HEK293 (cell line): ENCODE measurements at regions not wholly inside any gene's neighbourhood (a gene's known extent, or its start where the extent isn't known, plus 50 kb on each side); places are given as distances from the start of the nearest gene placed in this dataset.

Experiments used
- CTCF ChIA-PET: fragments of 350-600 bp; formaldehyde crosslinking; extraction: SDS; loops from one replicate; lab custom pipeline; 2021; ENCODE audit warnings: antibody characterized with exemption; lab: Yijun Ruan, JAX
- POLR2A ChIA-PET: fragments of 300-600 bp; formaldehyde crosslinking; extraction: SDS; loops from one replicate; lab custom pipeline; 2020; ENCODE audit warnings: antibody characterized with exemption, inconsistent platforms; lab: Yijun Ruan, JAX
- H3K27ac ChIP-seq: fragments of 200-500 bp; sonication (Bioruptor generic); 2 replicates; pipeline ENCODE4 v1.5.1; 2014; ENCODE audit warnings: low read depth, low read length, control low read depth, inconsistent platforms; ENCODE audit errors: extremely low read depth
- H3K36me3 ChIP-seq, 2 experiments: fragments of 200-500 bp in 1 of 2; sonication (Bioruptor generic) in 1 of 2; 1 replicate in 1 of 2; 2 replicates in 1 of 2; pipeline ENCODE4 v1.5.1; 2014 to 2017; ENCODE audit warnings: inconsistent platforms in 2 of 2, low read length in 2 of 2; ENCODE audit not compliant: control insufficient read depth in 2 of 2, insufficient read depth in 1 of 2
- H3K4me1 ChIP-seq: fragments of 200-500 bp; sonication (Bioruptor generic); 2 replicates; pipeline ENCODE4 v1.5.1; 2014; ENCODE audit warnings: mild to moderate bottlenecking, low read length, inconsistent platforms; ENCODE audit not compliant: control insufficient read depth, insufficient read depth
- H3K4me3 ChIP-seq: 2 replicates; pipeline ENCODE4 v1.5.1; 2011; ENCODE audit warnings: low read depth, mild to moderate bottlenecking, control low read depth, low read length, moderate library complexity
- H3K9me3 ChIP-seq: fragments of 200-500 bp; sonication (Bioruptor generic); 2 replicates; pipeline ENCODE4 v1.5.1; 2014; ENCODE audit warnings: low read depth, low read length, inconsistent platforms; ENCODE audit not compliant: control insufficient read depth, insufficient read depth
- BCL11B ChIP-seq: fragments of 450-650 bp; formaldehyde crosslinking; IDR thresholded peaks from 2 replicates; pipeline ENCODE4 v1.5.1; 2016; ENCODE audit warnings: low read depth, missing biosample characterization, missing genetic modification characterization
- GFI1B ChIP-seq: fragments of 450-650 bp; formaldehyde crosslinking; IDR thresholded peaks from 2 replicates; pipeline ENCODE4 v1.5.1; 2016; ENCODE audit warnings: missing biosample characterization, missing genetic modification characterization
- GLIS2 ChIP-seq: fragments of 450-650 bp; formaldehyde crosslinking; IDR thresholded peaks from 2 replicates; pipeline ENCODE4 v1.5.1; 2016; ENCODE audit warnings: missing biosample characterization, missing genetic modification characterization
- KLF8 ChIP-seq: fragments of 450-650 bp; formaldehyde crosslinking; IDR thresholded peaks from 2 replicates; pipeline ENCODE4 v1.5.1; 2016; ENCODE audit warnings: missing biosample characterization, missing genetic modification characterization
- TCF7L2 ChIP-seq: IDR thresholded peaks from 2 replicates; pipeline ENCODE4 v1.6.1; 2011; ENCODE audit warnings: low read depth, mild to moderate bottlenecking, inconsistent platforms, low read length, moderate library complexity, borderline replicate concordance
- ZBTB1 ChIP-seq: fragments of 450-650 bp; formaldehyde crosslinking; IDR thresholded peaks from 2 replicates; pipeline ENCODE4 v1.5.1; 2016; ENCODE audit warnings: missing biosample characterization, missing genetic modification characterization
- ZFP69B ChIP-seq: fragments of 450-650 bp; formaldehyde crosslinking; IDR thresholded peaks from 2 replicates; pipeline ENCODE4 v1.5.1; 2016; ENCODE audit warnings: missing biosample characterization, missing genetic modification characterization
- ZNF10 ChIP-seq: fragments of 450-650 bp; formaldehyde crosslinking; IDR thresholded peaks from 2 replicates; pipeline ENCODE4 v1.5.1; 2017; ENCODE audit warnings: missing biosample characterization, missing genetic modification characterization
- ZNF16 ChIP-seq: fragments of 450-650 bp; formaldehyde crosslinking; IDR thresholded peaks from 2 replicates; pipeline ENCODE4 v1.5.1; 2016; ENCODE audit warnings: low read depth, missing biosample characterization, missing genetic modification characterization
- ZNF169 ChIP-seq: fragments of 450-650 bp; formaldehyde crosslinking; IDR thresholded peaks from 2 replicates; pipeline ENCODE4 v1.5.1; 2016; ENCODE audit warnings: missing biosample characterization, missing genetic modification characterization
- ZNF202 ChIP-seq: fragments of 450-650 bp; formaldehyde crosslinking; IDR thresholded peaks from 2 replicates; pipeline ENCODE4 v1.5.1; 2016; ENCODE audit warnings: missing biosample characterization, missing genetic modification characterization, borderline replicate concordance
- ZNF223 ChIP-seq: fragments of 450-650 bp; formaldehyde crosslinking; IDR thresholded peaks from 2 replicates; pipeline ENCODE4 v1.5.1; 2016; ENCODE audit warnings: missing biosample characterization, missing genetic modification characterization
- ZNF239 ChIP-seq: fragments of 450-650 bp; formaldehyde crosslinking; IDR thresholded peaks from 2 replicates; pipeline ENCODE4 v1.5.1; 2016; ENCODE audit warnings: missing biosample characterization, missing genetic modification characterization
- ZNF354C ChIP-seq: fragments of 450-650 bp; formaldehyde crosslinking; IDR thresholded peaks from 2 replicates; pipeline ENCODE4 v1.5.1; 2016; ENCODE audit warnings: missing biosample characterization, missing genetic modification characterization, low read depth, borderline replicate concordance
- ZNF449 ChIP-seq: fragments of 450-650 bp; formaldehyde crosslinking; IDR thresholded peaks from 2 replicates; pipeline ENCODE4 v1.5.1; 2017; ENCODE audit warnings: missing biosample characterization, mild to moderate bottlenecking, missing genetic modification characterization, moderate library complexity
- ZNF530 ChIP-seq: fragments of 450-650 bp; formaldehyde crosslinking; IDR thresholded peaks from 2 replicates; pipeline ENCODE4 v1.5.1; 2016; ENCODE audit warnings: low read depth, missing biosample characterization, missing genetic modification characterization
- ZNF560 ChIP-seq: fragments of 450-650 bp; formaldehyde crosslinking; IDR thresholded peaks from 2 replicates; pipeline ENCODE4 v1.5.1; 2017; ENCODE audit warnings: missing biosample characterization, missing genetic modification characterization, borderline replicate concordance
- ZNF561 ChIP-seq: fragments of 450-650 bp; IDR thresholded peaks from 2 replicates; pipeline ENCODE4 v1.5.1; 2018; ENCODE audit warnings: missing biosample characterization, missing genetic modification characterization, borderline replicate concordance
- ZNF654 ChIP-seq: fragments of 450-650 bp; formaldehyde crosslinking; IDR thresholded peaks from 2 replicates; pipeline ENCODE4 v1.5.1; 2016; ENCODE audit warnings: low read depth, missing biosample characterization, missing genetic modification characterization
- ZNF664 ChIP-seq: fragments of 450-650 bp; formaldehyde crosslinking; IDR thresholded peaks from 2 replicates; pipeline ENCODE4 v1.5.1; 2016; ENCODE audit warnings: missing biosample characterization, missing genetic modification characterization
- ZNF670 ChIP-seq: fragments of 450-650 bp; formaldehyde crosslinking; IDR thresholded peaks from 2 replicates; pipeline ENCODE4 v1.5.1; 2016; ENCODE audit warnings: missing biosample characterization, missing genetic modification characterization, low read depth
- ZNF701 ChIP-seq: fragments of 450-650 bp; formaldehyde crosslinking; IDR thresholded peaks from 2 replicates; pipeline ENCODE4 v1.5.1; 2016; ENCODE audit warnings: missing biosample characterization, missing genetic modification characterization
- ZNF707 ChIP-seq: fragments of 450-650 bp; formaldehyde crosslinking; IDR thresholded peaks from 2 replicates; pipeline ENCODE4 v1.5.1; 2016; ENCODE audit warnings: missing biosample characterization, missing genetic modification characterization
- ZNF843 ChIP-seq: fragments of 450-650 bp; formaldehyde crosslinking; IDR thresholded peaks from 2 replicates; pipeline ENCODE4 v1.5.1; 2016; ENCODE audit warnings: missing biosample characterization, missing genetic modification characterization
- TF ChIP-seq, protein P1 (sequence below): IDR thresholded peaks from 2 replicates; pipeline ENCODE4 v1.6.1; 2011; ENCODE audit warnings: mild to moderate bottlenecking, low read depth, low read length, borderline replicate concordance
- TF ChIP-seq, protein P2 (sequence below): fragments of 450-650 bp; formaldehyde crosslinking; IDR thresholded peaks from 2 replicates; pipeline ENCODE4 v1.5.1; 2016; ENCODE audit warnings: missing biosample characterization, missing genetic modification characterization, low read depth

GRCh38 chr3:40701016-40701588 is 176.3 kb downstream of the ZNF621 start:
- H3K4me3 ChIP-seq: no peak overlapping the region
- H3K36me3 ChIP-seq: no peaks in the 10 kb centered on the region
- no peak overlapping the region for H3K27ac ChIP-seq
- TF ChIP-seq ZNF223 (tag by site-specific recombination): no peak
- CTCF ChIA-PET: interaction anchor here (0.5 to 0.9 kb wide), 3 partner anchors 8 to 1797 kb away, joined by 3 read pairs; no protein-coding TSS in a partner anchor
- H3K4me1 ChIP-seq: no peaks in the 10 kb centered on the region
- H3K9me3 ChIP-seq: no peaks in the 10 kb centered on the region
- POLR2A ChIA-PET: no interaction called here

- TF ChIP-seq ZNF16 (tag by site-specific recombination) (no peak), ZNF10 (tag by site-specific recombination) (no peak), ZNF223 (tag by site-specific recombination) (no peak), ZBTB1 (tag by site-specific recombination) (no peak), ZNF701 (tag by site-specific recombination) (no peak), ZNF354C (tag by site-specific recombination) (no peak)
- H3K27ac ChIP-seq: no peak overlapping the region
- no peaks in the 10 kb centered on the region for H3K9me3 ChIP-seq
- CTCF ChIA-PET: no interaction called here
- POLR2A ChIA-PET: no interaction called here
- H3K4me3 ChIP-seq: no peak overlapping the region
- H3K4me1 ChIP-seq: no peaks in the 10 kb centered on the region
- no peaks in the 10 kb centered on the region for H3K36me3 ChIP-seq
Measured at GRCh38 chr3:40704224-40704623, 179.5 kb downstream of the ZNF621 start.

DNA sequence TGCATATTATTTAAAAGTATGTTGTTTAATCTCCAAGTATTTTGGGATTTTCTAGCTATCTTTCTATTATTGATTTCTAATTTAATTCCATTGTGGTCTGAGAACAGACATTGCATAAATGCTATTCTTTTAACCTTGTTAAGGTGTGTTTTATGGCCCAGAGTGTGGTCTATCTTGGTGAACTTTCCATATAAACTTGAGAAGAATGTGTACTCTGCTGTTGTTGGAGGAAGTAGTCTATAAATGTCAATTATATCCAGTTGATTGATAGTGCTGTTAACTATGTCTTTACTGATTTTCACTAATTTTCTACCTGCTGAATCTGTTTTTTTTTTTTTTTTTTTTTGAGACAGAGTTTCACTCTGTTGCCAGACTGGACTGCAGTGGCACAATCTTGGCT is 180.9 kb downstream of the ZNF621 start:
- Histone ChIP-seq H3K27ac (no peak overlapping the region), H3K9me3 (no peaks in the 10 kb centered on the region), H3K36me3 (no peaks in the 10 kb centered on the region), H3K4me3 (no peak overlapping the region), H3K4me1 (no peaks in the 10 kb centered on the region)
- POLR2A ChIA-PET: no interaction called here
- CTCF ChIA-PET: interaction anchor here (0.6 kb wide), 1 partner anchor 12 kb away, joined by 3 read pairs; no protein-coding TSS in a partner anchor
- TF ChIP-seq, protein P1, sequence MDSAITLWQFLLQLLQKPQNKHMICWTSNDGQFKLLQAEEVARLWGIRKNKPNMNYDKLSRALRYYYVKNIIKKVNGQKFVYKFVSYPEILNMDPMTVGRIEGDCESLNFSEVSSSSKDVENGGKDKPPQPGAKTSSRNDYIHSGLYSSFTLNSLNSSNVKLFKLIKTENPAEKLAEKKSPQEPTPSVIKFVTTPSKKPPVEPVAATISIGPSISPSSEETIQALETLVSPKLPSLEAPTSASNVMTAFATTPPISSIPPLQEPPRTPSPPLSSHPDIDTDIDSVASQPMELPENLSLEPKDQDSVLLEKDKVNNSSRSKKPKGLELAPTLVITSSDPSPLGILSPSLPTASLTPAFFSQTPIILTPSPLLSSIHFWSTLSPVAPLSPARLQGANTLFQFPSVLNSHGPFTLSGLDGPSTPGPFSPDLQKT: no peak
- TF ChIP-seq ZNF561 (tag by site-specific recombination) (no peak), ZNF169 (no peak), ZNF560 (tag by site-specific recombination) (no peak), ZNF654 (tag by site-specific recombination) (no peak), ZNF843 (no peak), KLF8 (tag by site-specific recombination) (no peak), ZNF530 (tag by site-specific recombination) (no peak), ZNF239 (tag by site-specific recombination) (no peak), ZNF449 (tag by site-specific recombination) (no peak)

GRCh38 chr3:40713306-40713705 is 188.5 kb downstream of the ZNF621 start:
- no peaks in the 10 kb centered on the region for H3K4me1 ChIP-seq
- H3K27ac ChIP-seq: no peak overlapping the region
- no peaks in the 10 kb centered on the region for H3K36me3 ChIP-seq
- H3K4me3 ChIP-seq: no peak overlapping the region
- no peaks in the 10 kb centered on the region for H3K9me3 ChIP-seq
- ChIA-PET POLR2A (no interaction called here), CTCF (interaction anchor here (0.6 kb wide), 1 partner anchor 1254 kb away, joined by 3 read pairs; no protein-coding TSS in a partner anchor)
- TF ChIP-seq ZNF670: no peak
- TF ChIP-seq BCL11B: no peak
- no peak for TF ChIP-seq GFI1B (tag by site-specific recombination)
- no peak for TF ChIP-seq ZNF664 (tag by site-specific recombination)
- TF ChIP-seq ZNF561 (tag by site-specific recombination): no peak
- TF ChIP-seq ZNF239 (tag by site-specific recombination): no peak
- no peak for TF ChIP-seq TCF7L2
- TF ChIP-seq GLIS2 (tag by site-specific recombination): no peak
- no peak for TF ChIP-seq ZNF202 (tag by site-specific recombination)
- no peak for TF ChIP-seq ZFP69B (tag by site-specific recombination)
- TF ChIP-seq ZNF707: no peak
- TF ChIP-seq, protein P2, sequence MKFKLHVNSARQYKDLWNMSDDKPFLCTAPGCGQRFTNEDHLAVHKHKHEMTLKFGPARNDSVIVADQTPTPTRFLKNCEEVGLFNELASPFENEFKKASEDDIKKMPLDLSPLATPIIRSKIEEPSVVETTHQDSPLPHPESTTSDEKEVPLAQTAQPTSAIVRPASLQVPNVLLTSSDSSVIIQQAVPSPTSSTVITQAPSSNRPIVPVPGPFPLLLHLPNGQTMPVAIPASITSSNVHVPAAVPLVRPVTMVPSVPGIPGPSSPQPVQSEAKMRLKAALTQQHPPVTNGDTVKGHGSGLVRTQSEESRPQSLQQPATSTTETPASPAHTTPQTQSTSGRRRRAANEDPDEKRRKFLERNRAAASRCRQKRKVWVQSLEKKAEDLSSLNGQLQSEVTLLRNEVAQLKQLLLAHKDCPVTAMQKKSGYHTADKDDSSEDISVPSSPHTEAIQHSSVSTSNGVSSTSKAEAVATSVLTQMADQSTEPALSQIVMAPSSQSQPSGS (tag by site-specific recombination): no peak
